Activated naive CD4-positive, alpha-beta T cell treated with anti-CD3 and anti-CD28 coated beads, Interleukin-2, amount 10 ng/mL, durations not matched to agents 7 days and 5 days (primary cell): ENCODE measurements at regions not wholly inside any gene's neighbourhood (a gene's known extent, or its start where the extent isn't known, plus 50 kb on each side); places are given as distances from the start of the nearest gene placed in this dataset.

Experiments used
- CTCF ChIA-PET: fragments of 350-600 bp; sonication (Branson Sonifier 250); formaldehyde crosslinking; loops from one replicate; lab custom pipeline; 2021; ENCODE audit warnings: antibody characterized with exemption; lab: Charles Lee
- DNase-seq: peaks from one replicate; pipeline ENCODE4 v3.0.0-alpha.2; 2020
- H3K27ac Mint-ChIP-seq: one replicate; pipeline ENCODE4 v1.8.0; 2021; ENCODE audit warnings: mild to moderate bottlenecking, moderate library complexity, mixed read lengths
- H3K27me3 Mint-ChIP-seq: one replicate; pipeline ENCODE4 v1.8.0; 2021; ENCODE audit warnings: mild to moderate bottlenecking, mixed read lengths
- H3K36me3 Mint-ChIP-seq: one replicate; pipeline ENCODE4 v1.8.0; 2021; ENCODE audit warnings: mixed read lengths
- H3K4me1 Mint-ChIP-seq: one replicate; pipeline ENCODE4 v1.8.0; 2021; ENCODE audit warnings: mixed read lengths
- H3K4me3 Mint-ChIP-seq: one replicate; pipeline ENCODE4 v1.8.0; 2021; ENCODE audit warnings: mild to moderate bottlenecking, moderate library complexity, mixed read lengths
- H3K9me3 Mint-ChIP-seq: one replicate; pipeline ENCODE4 v1.8.0; 2021; ENCODE audit warnings: mixed read lengths

DNA sequence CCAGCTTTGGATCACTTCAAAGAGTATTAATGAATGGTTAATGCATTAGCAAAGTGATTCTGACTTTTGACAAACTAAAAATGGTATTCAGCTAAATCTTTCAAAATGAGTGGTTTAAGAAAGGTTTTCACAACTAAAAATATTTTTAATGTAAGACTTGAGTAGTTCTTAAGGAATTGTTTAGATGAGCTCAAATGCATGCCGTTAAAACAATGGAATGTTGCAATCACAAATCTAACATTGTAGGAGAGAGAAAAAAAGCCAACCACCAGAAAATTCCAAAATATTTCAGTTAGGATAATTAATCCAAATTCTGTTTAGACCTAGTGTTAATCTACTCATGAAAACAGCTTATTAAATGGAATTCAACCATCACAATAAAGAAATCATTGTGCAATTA, 1044.8 kb upstream of the SLC10A2 start:
- Mint-ChIP-seq H3K36me3 (no peaks in the 10 kb centered on the region), H3K4me1 (no peaks in the 10 kb centered on the region), H3K27ac (no peak overlapping the region), H3K27me3 (no peaks in the 10 kb centered on the region), H3K4me3 (no peak overlapping the region), H3K9me3 (peaks cover 12% of the 10 kb centered on the region)
- CTCF ChIA-PET = no interaction called here
- no peak for DNase-seq

DNA sequence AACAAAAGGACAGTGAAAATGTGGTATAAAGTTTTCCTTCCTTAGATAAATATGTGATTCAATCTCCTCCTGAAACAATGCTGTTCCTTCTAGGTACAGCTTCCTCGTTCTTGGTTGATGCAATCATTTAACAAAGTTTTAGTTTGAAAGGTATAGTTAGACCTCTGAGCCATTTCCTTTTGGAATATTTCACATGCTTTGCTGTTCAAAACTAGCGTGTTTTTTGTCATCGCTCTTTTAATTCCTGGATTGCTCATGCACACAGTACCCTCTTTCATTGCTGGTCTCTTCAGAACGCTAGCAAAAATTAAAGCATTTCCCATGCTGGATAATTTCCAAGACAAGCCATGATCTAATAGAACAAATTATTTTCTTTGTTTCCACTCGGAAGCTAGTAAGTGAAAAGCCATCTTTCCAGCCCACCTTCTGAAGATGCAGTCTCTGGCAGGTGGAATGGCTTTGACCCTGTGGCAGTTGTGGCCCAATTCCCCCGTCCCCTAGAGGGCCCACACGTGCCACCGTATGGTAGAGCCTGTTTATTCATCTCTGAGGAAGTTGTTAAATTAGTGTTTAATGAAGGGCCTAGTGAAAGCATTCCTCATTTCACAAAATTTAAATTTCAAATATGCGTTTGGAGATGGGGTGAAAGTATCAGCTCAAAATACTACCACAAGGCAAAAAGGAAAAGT, 1040.6 kb upstream of the SLC10A2 start:
- Mint-ChIP-seq H3K9me3 (peaks cover 12% of the 10 kb centered on the region), H3K36me3 (no peaks in the 10 kb centered on the region), H3K27ac (no peak overlapping the region), H3K27me3 (no peaks in the 10 kb centered on the region), H3K4me3 (no peak overlapping the region), H3K4me1 (no peaks in the 10 kb centered on the region)
- DNase-seq = no peak
- CTCF ChIA-PET = interaction anchor here (0.7 kb wide), 1 partner anchor 19 kb away, joined by 3 read pairs; no protein-coding TSS in a partner anchor

DNA sequence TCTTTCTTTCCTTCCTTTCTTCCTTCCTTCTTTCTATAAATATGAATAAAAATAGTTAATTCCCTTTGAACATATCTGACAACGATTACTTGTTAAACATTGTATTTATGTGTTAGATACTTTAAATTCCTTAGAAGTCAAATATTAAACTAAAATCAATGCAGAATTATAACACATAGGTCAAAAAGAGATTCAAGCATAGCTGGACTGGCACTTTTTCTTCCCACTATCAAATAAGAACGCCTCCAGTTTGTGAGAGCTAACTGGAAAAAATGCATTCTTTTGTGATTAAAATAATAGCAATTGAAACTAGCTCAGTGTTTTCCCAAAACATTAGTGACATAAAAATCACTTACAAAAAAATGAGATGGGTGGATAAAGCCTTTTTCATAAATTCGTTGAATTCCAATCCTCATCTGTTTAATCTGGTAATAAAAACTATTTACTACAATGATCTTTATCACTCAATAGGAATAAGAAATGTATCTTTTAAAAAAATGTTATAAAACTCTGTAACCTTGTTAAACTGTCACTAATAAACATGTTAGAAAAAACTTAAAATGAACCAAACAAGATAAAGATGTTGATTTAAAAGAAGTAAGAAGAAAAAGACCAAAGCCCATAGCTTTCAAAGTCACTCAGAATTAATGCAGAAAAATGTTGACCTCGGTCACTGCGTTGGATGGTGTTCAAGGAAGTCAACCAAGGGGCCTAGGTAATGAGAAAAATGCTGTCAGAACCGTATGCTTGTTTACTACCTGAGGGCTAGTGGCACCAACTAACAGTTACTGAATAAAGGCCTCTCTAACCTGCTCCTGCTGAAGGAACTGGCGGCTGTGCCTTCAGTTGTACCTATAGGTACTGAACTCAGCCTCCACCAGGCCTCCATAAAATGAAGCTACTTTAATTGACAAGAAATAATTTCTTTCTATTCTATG, 1039.5 kb upstream of the SLC10A2 start:
- H3K27me3 Mint-ChIP-seq = no peaks in the 10 kb centered on the region
- DNase-seq = no peak
- H3K27ac Mint-ChIP-seq = no peak overlapping the region
- no peaks in the 10 kb centered on the region for H3K36me3 Mint-ChIP-seq
- CTCF ChIA-PET = no interaction called here
- no peak overlapping the region for H3K4me3 Mint-ChIP-seq
- no peaks in the 10 kb centered on the region for H3K4me1 Mint-ChIP-seq
- peaks cover 14% of the 10 kb centered on the region for H3K9me3 Mint-ChIP-seq

DNA sequence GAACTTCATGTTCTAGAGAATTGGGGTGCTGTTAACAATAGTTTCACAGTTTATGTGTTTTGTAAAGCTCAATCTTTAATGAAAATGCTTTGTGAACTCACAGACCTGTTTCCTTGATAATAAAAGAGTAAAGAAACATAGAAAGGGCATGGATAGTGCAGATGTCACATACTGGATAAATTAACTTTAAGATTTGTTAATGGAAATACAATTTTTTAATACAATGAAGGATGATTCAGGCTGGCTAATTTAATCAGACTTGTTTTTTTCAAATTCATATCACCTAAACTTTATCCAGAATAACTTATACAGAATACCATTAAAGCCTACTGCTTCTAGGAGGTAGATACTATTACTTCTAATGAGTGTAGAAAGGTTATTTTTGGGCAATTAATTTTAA, 1033.5 kb upstream of the SLC10A2 start:
- H3K27ac Mint-ChIP-seq = no peak overlapping the region
- H3K9me3 Mint-ChIP-seq = peaks cover 10% of the 10 kb centered on the region
- no peak for DNase-seq
- H3K4me1 Mint-ChIP-seq = no peaks in the 10 kb centered on the region
- H3K4me3 Mint-ChIP-seq = no peak overlapping the region
- no peaks in the 10 kb centered on the region for H3K36me3 Mint-ChIP-seq
- CTCF ChIA-PET = no interaction called here
- H3K27me3 Mint-ChIP-seq = no peaks in the 10 kb centered on the region

DNA sequence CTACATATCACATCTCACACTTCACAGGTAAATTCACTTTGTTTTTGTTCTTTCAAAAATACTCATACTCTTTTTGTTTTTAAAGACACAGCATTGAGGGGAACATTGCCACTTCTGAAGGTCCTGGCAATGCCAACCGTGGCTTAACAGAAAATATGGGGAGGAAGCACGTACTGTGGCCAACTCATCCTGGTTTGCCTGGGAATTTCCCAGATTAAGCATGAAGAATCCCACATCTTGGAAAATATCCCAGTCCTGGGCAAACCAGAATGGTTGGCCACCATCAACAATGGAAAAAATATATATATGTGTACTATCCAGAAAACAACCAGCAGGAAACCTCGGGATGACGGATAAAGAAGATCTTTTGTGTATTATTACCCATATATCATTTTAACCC, 1032.2 kb upstream of the SLC10A2 start:
- no peaks in the 10 kb centered on the region for H3K4me1 Mint-ChIP-seq
- H3K9me3 Mint-ChIP-seq = peaks cover 10% of the 10 kb centered on the region
- H3K27ac Mint-ChIP-seq = no peak overlapping the region
- no peaks in the 10 kb centered on the region for H3K27me3 Mint-ChIP-seq
- H3K4me3 Mint-ChIP-seq = no peak overlapping the region
- H3K36me3 Mint-ChIP-seq = no peaks in the 10 kb centered on the region
- DNase-seq = no peak
- CTCF ChIA-PET = no interaction called here

DNA sequence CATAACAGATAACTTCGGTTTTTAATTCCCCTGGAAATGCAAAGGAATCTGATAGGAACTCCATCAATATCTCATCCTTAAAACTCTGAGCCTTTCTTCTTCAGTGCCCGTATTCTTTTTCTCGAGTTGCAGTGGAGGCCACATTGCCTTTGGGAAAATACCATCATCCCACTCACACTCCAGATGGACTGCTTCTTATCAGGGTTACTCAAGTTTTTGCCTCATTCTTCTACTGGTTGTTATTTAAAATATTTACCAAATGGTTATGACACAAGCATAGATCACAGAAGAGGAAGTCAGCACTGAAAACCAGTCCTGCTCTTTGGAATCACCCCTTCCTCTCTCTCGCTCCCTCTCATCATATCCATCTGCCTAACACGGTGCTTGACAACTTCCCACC, 1020.5 kb upstream of the SLC10A2 start:
- Mint-ChIP-seq H3K27me3 (no peaks in the 10 kb centered on the region), H3K9me3 (peaks cover 20% of the 10 kb centered on the region), H3K4me1 (no peaks in the 10 kb centered on the region), H3K27ac (no peak overlapping the region), H3K4me3 (no peak overlapping the region), H3K36me3 (no peaks in the 10 kb centered on the region)
- CTCF ChIA-PET = no interaction called here
- no peak for DNase-seq

DNA sequence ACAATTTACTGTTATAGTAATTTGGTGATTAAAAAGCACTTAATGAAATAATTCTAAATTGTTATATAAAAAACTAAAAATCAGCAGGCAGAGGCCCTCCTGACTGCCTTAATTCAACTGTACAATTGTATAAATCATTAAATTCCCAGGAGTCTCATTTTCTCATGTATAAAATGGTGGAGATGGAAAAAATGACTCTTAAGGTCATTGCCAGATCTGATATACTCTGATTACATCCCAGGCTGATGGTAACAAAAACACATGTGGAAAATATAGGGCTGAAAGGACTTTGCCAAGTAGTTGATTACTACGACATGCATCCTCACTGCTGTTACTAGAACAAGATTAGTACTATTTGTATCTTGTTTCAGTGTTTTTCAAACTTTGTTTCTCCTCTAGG, 1020.0 kb upstream of the SLC10A2 start:
- no peaks in the 10 kb centered on the region for H3K27me3 Mint-ChIP-seq
- H3K36me3 Mint-ChIP-seq = no peaks in the 10 kb centered on the region
- CTCF ChIA-PET = no interaction called here
- H3K9me3 Mint-ChIP-seq = peaks cover 20% of the 10 kb centered on the region
- no peak for DNase-seq
- H3K4me3 Mint-ChIP-seq = no peak overlapping the region
- no peaks in the 10 kb centered on the region for H3K4me1 Mint-ChIP-seq
- no peak overlapping the region for H3K27ac Mint-ChIP-seq

DNA sequence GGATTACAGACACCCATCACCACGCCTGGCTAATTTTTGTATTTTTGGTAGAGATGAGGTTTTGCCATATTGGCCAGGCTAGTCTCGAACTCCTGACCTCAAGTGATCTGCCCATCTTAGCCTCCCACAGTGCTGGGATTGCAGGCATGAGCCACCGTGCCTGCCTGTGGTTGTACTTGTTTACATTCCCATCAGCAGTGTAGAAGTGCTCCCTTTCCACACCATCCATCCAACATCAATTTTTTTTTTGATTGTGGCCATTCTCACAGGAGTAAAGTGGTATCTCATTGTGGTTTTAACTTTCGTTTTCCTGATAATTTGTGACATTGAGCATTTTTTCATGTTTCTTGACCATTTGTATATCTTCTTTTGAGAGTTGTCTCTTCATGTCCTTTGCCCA, 1019.4 kb upstream of the SLC10A2 start:
- H3K36me3 Mint-ChIP-seq = no peaks in the 10 kb centered on the region
- H3K4me3 Mint-ChIP-seq = no peak overlapping the region
- H3K9me3 Mint-ChIP-seq = peaks cover 20% of the 10 kb centered on the region
- H3K4me1 Mint-ChIP-seq = no peaks in the 10 kb centered on the region
- no peak for DNase-seq
- H3K27ac Mint-ChIP-seq = no peak overlapping the region
- no peaks in the 10 kb centered on the region for H3K27me3 Mint-ChIP-seq
- CTCF ChIA-PET = no interaction called here

DNA sequence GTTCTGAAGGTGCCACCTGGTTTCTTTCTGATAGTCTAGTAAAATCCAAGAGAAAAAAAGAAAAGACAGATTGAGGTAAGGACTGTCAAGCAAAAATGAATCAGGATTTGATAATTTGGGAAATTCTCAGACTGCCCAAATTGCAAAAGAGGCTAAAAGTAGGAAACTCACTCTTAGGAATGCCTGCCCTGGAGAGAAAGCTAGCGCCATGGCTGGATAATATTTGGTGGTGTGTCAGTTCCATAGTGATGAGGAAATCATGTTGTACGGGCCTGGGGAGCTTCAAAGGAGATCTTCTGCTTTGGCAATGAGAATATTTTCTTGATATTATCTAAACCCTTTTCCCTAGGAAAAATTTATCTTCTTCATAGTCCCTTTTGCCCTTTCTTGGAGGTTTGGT, 1008.1 kb upstream of the SLC10A2 start:
- Mint-ChIP-seq H3K36me3 (no peaks in the 10 kb centered on the region), H3K27ac (no peak overlapping the region), H3K4me1 (no peaks in the 10 kb centered on the region), H3K9me3 (peaks cover 13% of the 10 kb centered on the region), H3K4me3 (no peak overlapping the region), H3K27me3 (no peaks in the 10 kb centered on the region)
- no peak for DNase-seq
- CTCF ChIA-PET = no interaction called here

DNA sequence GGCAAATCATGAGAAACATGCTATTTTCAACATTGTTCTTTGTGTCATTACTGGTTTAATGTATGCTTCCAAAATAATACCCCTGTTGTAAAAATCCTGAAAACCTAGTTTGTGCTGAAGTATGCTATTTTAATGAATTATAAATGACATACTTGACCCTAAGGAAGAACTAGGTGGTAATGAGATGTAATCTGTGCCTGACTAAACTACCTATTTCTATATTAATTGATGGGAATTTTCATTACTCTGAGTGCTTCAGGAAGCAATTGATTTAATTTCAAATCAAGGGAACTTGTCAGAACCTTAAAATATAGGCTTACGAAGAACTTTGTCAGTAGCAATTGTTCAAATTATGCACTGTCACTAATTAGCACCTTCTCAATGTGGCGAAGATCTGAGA, 1005.6 kb upstream of the SLC10A2 start:
- H3K27me3 Mint-ChIP-seq = no peaks in the 10 kb centered on the region
- no peak for DNase-seq
- H3K4me1 Mint-ChIP-seq = no peaks in the 10 kb centered on the region
- no peak overlapping the region for H3K4me3 Mint-ChIP-seq
- CTCF ChIA-PET = no interaction called here
- peaks cover 10% of the 10 kb centered on the region for H3K9me3 Mint-ChIP-seq
- no peaks in the 10 kb centered on the region for H3K36me3 Mint-ChIP-seq
- no peak overlapping the region for H3K27ac Mint-ChIP-seq

DNA sequence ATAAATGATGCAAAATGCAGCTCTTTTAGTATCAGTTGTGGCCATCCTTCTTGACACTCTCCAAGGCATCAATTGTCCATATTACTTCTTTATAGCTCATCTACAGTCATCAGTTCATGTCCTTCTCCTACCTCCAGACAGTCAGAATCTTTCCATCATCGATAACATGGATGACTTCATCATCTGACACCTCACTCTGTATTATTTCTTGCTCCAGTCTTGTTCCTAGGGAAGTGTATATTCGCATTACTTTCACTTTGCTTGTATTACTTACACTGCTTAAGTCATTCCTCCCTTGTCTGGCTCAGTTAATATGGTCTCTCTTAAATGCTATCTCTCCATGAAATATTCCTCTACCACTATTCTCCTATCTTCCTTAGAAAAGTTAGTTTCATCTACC, 999.1 kb upstream of the SLC10A2 start:
- Mint-ChIP-seq H3K27me3 (no peaks in the 10 kb centered on the region), H3K36me3 (no peaks in the 10 kb centered on the region), H3K9me3 (peaks cover 27% of the 10 kb centered on the region), H3K4me1 (no peaks in the 10 kb centered on the region), H3K27ac (no peak overlapping the region), H3K4me3 (no peak overlapping the region)
- CTCF ChIA-PET = no interaction called here
- DNase-seq = no peak

DNA sequence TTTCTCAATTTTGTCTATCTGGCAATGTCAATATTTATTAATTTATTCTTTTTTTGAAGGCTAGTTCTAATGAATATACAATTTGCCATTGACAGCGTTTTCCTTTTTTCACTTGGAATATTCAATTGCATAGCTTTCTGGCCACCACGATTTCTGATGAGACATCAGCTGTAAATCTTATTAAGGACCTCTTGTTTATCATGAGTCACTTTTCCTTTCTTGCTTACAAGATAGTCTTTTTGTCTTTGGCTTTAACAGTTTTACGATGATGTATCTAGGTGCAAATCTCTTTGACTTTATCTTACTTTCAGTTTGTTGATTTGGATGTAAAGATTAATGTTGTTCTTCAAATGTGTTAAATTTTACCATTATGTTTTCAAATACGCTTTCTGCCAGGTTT, 991.6 kb upstream of the SLC10A2 start:
- no peak overlapping the region for H3K27ac Mint-ChIP-seq
- no peaks in the 10 kb centered on the region for H3K4me1 Mint-ChIP-seq
- CTCF ChIA-PET = no interaction called here
- peaks cover 12% of the 10 kb centered on the region for H3K9me3 Mint-ChIP-seq
- H3K27me3 Mint-ChIP-seq = no peaks in the 10 kb centered on the region
- DNase-seq = no peak
- H3K36me3 Mint-ChIP-seq = no peaks in the 10 kb centered on the region
- no peak overlapping the region for H3K4me3 Mint-ChIP-seq

DNA sequence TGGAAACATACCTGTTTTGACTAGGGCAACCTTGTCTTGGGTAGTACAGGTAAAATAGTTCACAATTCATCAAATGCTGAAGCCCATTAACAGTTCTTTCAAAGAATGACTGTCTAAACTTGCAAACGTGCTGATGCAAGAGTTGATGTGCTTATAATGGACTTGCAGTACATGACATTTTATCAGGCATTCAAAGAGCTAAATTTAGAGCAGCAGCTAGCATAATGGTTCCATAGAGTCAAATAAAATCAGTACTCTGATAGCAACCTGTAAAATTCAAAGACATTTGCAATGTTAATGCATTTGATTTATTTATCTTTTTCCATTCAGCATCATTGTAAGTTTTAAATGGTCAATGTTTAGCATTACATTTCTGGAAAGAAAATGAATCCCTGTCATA, 979.7 kb upstream of the SLC10A2 start:
- Mint-ChIP-seq H3K4me1 (no peaks in the 10 kb centered on the region), H3K27me3 (no peaks in the 10 kb centered on the region), H3K27ac (no peak overlapping the region), H3K4me3 (no peak overlapping the region), H3K9me3 (peaks cover 4% of the 10 kb centered on the region), H3K36me3 (no peaks in the 10 kb centered on the region)
- DNase-seq = no peak
- CTCF ChIA-PET = no interaction called here

DNA sequence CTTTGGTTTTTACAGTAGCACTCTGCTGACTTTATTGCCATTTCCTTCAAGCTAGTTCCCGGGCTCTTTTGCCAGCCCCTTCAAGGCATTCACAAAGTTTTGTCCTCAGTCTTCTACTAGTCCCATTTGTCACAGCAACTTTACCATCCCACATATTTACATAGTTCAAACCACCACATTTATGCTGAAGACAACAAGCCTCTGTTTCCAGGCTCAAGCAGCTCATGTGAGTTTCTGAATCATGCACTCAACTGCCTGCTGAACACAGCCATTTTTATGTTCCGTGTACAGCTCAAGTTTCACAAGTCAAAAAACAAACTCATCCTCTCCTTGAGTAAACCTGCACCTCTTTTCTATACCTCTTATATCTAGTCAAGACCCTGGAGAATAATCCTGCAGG, 977.0 kb upstream of the SLC10A2 start:
- Mint-ChIP-seq H3K4me1 (no peaks in the 10 kb centered on the region), H3K36me3 (no peaks in the 10 kb centered on the region), H3K4me3 (no peak overlapping the region), H3K27ac (no peak overlapping the region), H3K9me3 (peaks cover 6% of the 10 kb centered on the region), H3K27me3 (no peaks in the 10 kb centered on the region)
- no peak for DNase-seq
- CTCF ChIA-PET = no interaction called here

DNA sequence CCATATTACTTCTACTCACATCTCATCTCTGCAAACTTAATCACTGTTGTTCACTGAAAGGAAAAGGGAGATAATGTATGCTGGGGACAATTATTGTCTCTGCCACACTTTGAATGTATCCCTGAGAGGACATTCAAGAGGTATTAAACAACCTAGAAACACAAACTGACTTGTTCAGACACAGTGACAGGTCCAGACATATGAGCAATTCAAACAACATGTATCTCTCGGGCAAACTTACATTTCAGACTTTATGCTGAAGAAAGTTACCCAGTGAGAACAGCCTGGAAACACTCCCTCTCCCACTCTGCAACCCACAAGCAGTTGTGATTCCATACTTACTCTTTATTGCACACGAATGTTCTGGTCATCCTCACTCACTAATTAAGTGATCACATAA, 968.7 kb upstream of the SLC10A2 start:
- CTCF ChIA-PET = no interaction called here
- H3K27ac Mint-ChIP-seq = no peak overlapping the region

More for the DNA sequence above, 968.7 kb upstream of the SLC10A2 start:
- H3K4me3 Mint-ChIP-seq = no peak overlapping the region
- H3K27me3 Mint-ChIP-seq = no peaks in the 10 kb centered on the region
- no peak for DNase-seq
- peaks cover 5% of the 10 kb centered on the region for H3K9me3 Mint-ChIP-seq
- H3K4me1 Mint-ChIP-seq = no peaks in the 10 kb centered on the region
- no peaks in the 10 kb centered on the region for H3K36me3 Mint-ChIP-seq
